Lung (tissue), 11 donors: ENCODE measurements at regions not wholly inside any gene's neighbourhood (a gene's known extent, or its start where the extent isn't known, plus 50 kb on each side); places are given as distances from the start of the nearest gene placed in this dataset.

Source experiments
- ATAC-seq: fragments of 200-7000 bp; cut with Tn5 transposase; one replicate; pipeline ENCODE4 v1.9.1; 2020; ENCODE audit warnings: moderate number of reproducible peaks; ENCODE audit not compliant: insufficient read depth, low FRiP score
- DNase-seq, 3 donors: peaks; one replicate each; pipeline ENCODE4 v3.0.0-alpha.2; 2013 to 2017
- H3K27ac ChIP-seq, 2 donors: one replicate each; pipeline ENCODE4 v1.5.1; 2013; ENCODE audit warnings: mild to moderate bottlenecking in 2 of 2, moderate library complexity in 2 of 2, control low read depth in 1 of 2, inconsistent platforms in 1 of 2, low read depth in 1 of 2, low read length in 1 of 2
- H3K27me3 ChIP-seq, 3 donors: one replicate each; pipeline ENCODE4 v1.5.1; 2013; ENCODE audit warnings: low read length in 2 of 3; ENCODE audit not compliant: control insufficient read depth in 3 of 3, insufficient read depth in 3 of 3
- H3K36me3 ChIP-seq, 4 donors: one replicate each; pipeline ENCODE4 v1.5.1; 2013; ENCODE audit warnings: low read length in 4 of 4, mild to moderate bottlenecking in 1 of 4, moderate library complexity in 1 of 4; ENCODE audit not compliant: control insufficient read depth in 4 of 4, insufficient read depth in 4 of 4
- H3K4me1 ChIP-seq, 5 donors: one replicate each; pipeline ENCODE4 v1.5.1; 2013; ENCODE audit warnings: low read length in 5 of 5, mild to moderate bottlenecking in 2 of 5, moderate library complexity in 1 of 5; ENCODE audit not compliant: control insufficient read depth in 5 of 5, insufficient read depth in 5 of 5
- H3K4me3 ChIP-seq: one replicate; pipeline ENCODE4 v1.5.1; 2013; ENCODE audit warnings: mild to moderate bottlenecking, control low read depth, moderate library complexity
- H3K9ac ChIP-seq, 2 donors: one replicate each; pipeline ENCODE4 v1.5.1; 2013; ENCODE audit warnings: low read length in 2 of 2, control low read depth in 1 of 2; ENCODE audit not compliant: insufficient read depth in 1 of 2
- H3K9me3 ChIP-seq, 4 donors: one replicate each; pipeline ENCODE4 v1.5.1; 2013; ENCODE audit warnings: low read length in 3 of 4, mild to moderate bottlenecking in 1 of 4, moderate library complexity in 1 of 4; ENCODE audit not compliant: control insufficient read depth in 4 of 4, insufficient read depth in 3 of 4
- WGBS, 2 donors: extraction: QIAGEN DNeasy Blood & Tissue Kit; methylation state at CpG; one replicate each; pipeline ENCODE4 v1.1.7; 2013; 5-methylcytosine and 5-hydroxymethylcytosine counted together
- TF ChIP-seq, protein P1 (sequence below): IDR thresholded peaks from 2 replicates; pipeline ENCODE4 v1.5.1; 2012; ENCODE audit warnings: mild to moderate bottlenecking; ENCODE audit errors: control extremely low read depth, extremely low read depth
- donor health status: control.
- donor health status: control.
- donor health status: Bipolar disorder and iron deficiency.
- donor health status: healthy.
- donor health status: DM: yes; HTN: yes; CAD: no.

GRCh38 chr14:22476005-22476751 is 112.8 kb downstream of the DAD1 start:
- TF ChIP-seq, protein P1, sequence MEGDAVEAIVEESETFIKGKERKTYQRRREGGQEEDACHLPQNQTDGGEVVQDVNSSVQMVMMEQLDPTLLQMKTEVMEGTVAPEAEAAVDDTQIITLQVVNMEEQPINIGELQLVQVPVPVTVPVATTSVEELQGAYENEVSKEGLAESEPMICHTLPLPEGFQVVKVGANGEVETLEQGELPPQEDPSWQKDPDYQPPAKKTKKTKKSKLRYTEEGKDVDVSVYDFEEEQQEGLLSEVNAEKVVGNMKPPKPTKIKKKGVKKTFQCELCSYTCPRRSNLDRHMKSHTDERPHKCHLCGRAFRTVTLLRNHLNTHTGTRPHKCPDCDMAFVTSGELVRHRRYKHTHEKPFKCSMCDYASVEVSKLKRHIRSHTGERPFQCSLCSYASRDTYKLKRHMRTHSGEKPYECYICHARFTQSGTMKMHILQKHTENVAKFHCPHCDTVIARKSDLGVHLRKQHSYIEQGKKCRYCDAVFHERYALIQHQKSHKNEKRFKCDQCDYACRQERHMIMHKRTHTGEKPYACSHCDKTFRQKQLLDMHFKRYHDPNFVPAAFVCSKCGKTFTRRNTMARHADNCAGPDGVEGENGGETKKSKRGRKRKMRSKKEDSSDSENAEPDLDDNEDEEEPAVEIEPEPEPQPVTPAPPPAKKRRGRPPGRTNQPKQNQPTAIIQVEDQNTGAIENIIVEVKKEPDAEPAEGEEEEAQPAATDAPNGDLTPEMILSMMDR: no peak
- ATAC-seq: no peak
- WGBS, 2 donors: 71 to 74% methylated on average over 5 of the region's 5 CpGs
- no peaks in the 10 kb centered on the region for H3K27me3 ChIP-seq
- no peak overlapping the region for H3K4me3 ChIP-seq
- no peaks in the 10 kb centered on the region for H3K36me3 ChIP-seq
- no peak overlapping the region for H3K9ac ChIP-seq
- peaks cover 3 to 43% (median 15%) of the 10 kb centered on the region in 5 donors for H3K4me1 ChIP-seq
- no peaks in the 10 kb centered on the region for H3K9me3 ChIP-seq
- no peak overlapping the region for H3K27ac ChIP-seq
- DNase-seq: no peak

- no peak for DNase-seq
- Histone ChIP-seq H3K27ac (no peak overlapping the region), H3K9ac (no peak overlapping the region), H3K27me3 (no peaks in the 10 kb centered on the region), H3K4me3 (no peak overlapping the region), H3K4me1 (peaks cover 3 to 40% (median 15%) of the 10 kb centered on the region in 5 donors), H3K36me3 (no peaks in the 10 kb centered on the region), H3K9me3 (no peaks in the 10 kb centered on the region)
- ATAC-seq: no peak
- TF ChIP-seq, protein P1: no peak
- WGBS, 2 donors: 67 to 71% methylated on average over 6 of the region's 6 CpGs
Measured at GRCh38 chr14:22475381-22475780, 113.6 kb downstream of the DAD1 start.

DNA sequence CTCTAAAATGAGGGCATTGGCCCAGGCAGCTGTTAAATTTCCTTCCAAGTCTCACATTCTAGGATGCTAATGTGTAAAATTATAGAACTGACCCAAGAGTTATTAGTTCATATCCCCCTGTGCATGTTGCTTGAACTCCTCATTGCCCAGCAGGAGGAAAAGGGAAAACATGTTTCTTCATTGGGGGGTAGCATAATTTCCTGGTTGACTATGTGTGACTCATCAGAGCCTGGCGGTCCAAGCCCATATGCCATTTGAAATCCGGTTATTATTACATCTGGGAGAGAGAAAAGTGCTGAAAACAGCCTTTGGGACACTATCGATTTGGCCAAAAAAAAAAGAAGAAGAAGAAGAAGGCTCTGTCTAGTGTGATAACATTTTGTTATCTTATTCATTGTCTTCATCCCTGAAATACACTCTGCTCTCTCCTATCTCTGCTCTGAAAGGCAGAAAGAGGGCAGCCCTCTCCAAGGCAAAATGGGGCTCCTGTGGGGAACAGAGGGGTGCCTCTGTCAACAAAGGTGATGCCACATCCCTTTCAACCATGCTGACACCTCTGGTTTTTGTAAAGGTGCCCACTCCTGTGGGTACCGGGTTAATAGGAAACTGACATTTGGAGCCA is 114.2 kb downstream of the DAD1 start:
- 64 to 65% methylated on average over 4 of the region's 4 CpGs for WGBS, 2 donors
- H3K27ac ChIP-seq: no peak overlapping the region
- no peaks in the 10 kb centered on the region for H3K36me3 ChIP-seq
- no peak overlapping the region for H3K4me3 ChIP-seq
- DNase-seq (no peak), ATAC-seq (no peak)
- H3K9me3 ChIP-seq: no peaks in the 10 kb centered on the region
- no peak overlapping the region for H3K9ac ChIP-seq
- no peaks in the 10 kb centered on the region for H3K27me3 ChIP-seq
- peaks cover 3 to 39% (median 15%) of the 10 kb centered on the region in 5 donors for H3K4me1 ChIP-seq
- TF ChIP-seq, protein P1: no peak
